CD4-positive, alpha-beta memory T cell (primary cell): ENCODE measurements at regions not wholly inside any gene's neighbourhood (a gene's known extent, or its start where the extent isn't known, plus 50 kb on each side); places are given as distances from the start of the nearest gene placed in this dataset.

Source experiments
- CTCF ChIA-PET: fragments of 350-600 bp; sonication (Branson Sonifier 250); formaldehyde crosslinking; loops from one replicate; lab custom pipeline; 2021; ENCODE audit warnings: inconsistent platforms; ENCODE audit not compliant: partially characterized antibody; lab: Charles Lee
- POLR2A ChIA-PET: fragments of 350-600 bp; sonication (Branson Sonifier 250); formaldehyde crosslinking; loops from one replicate; lab custom pipeline; 2021; ENCODE audit not compliant: partially characterized antibody; lab: Charles Lee
- DNase-seq, 5 donors: peaks; one replicate each; pipeline versions ENCODE4 v3.0.0 to v3.0.0-alpha.2; 2020 to 2022; ENCODE audit warnings: mixed read lengths in 1 of 5
- H3K27ac ChIP-seq: one replicate; pipeline ENCODE4 v1.7.0; 2013; ENCODE audit warnings: low read depth, low read length
- H3K27me3 ChIP-seq: 2 replicates; pipeline ENCODE4 v1.7.0; 2013; ENCODE audit warnings: mild to moderate bottlenecking, low read length, moderate library complexity; ENCODE audit not compliant: insufficient read depth
- H3K36me3 ChIP-seq: 2 replicates; pipeline ENCODE4 v1.7.0; 2013; ENCODE audit warnings: mild to moderate bottlenecking, low read length, moderate library complexity; ENCODE audit not compliant: insufficient read depth
- H3K4me1 ChIP-seq: 2 replicates; pipeline ENCODE4 v1.7.0; 2013; ENCODE audit warnings: mild to moderate bottlenecking, low read length, moderate library complexity; ENCODE audit not compliant: insufficient read depth
- H3K4me3 ChIP-seq, 2 donors: one replicate each; pipeline ENCODE4 v1.7.0; 2013; ENCODE audit warnings: low read length in 2 of 2, mild to moderate bottlenecking in 1 of 2
- H3K9me3 ChIP-seq, 2 donors: one replicate each; pipeline ENCODE4 v1.7.0; 2013; ENCODE audit warnings: low read length in 2 of 2, control low read depth in 1 of 2; ENCODE audit not compliant: control insufficient read depth in 1 of 2
- H3K27ac Mint-ChIP-seq, 7 donors: one replicate each; pipeline ENCODE4 v1.8.0; 2020 to 2021; ENCODE audit warnings: mixed read lengths in 7 of 7, mild to moderate bottlenecking in 6 of 7, inconsistent platforms in 3 of 7, moderate library complexity in 3 of 7
- H3K27me3 Mint-ChIP-seq, 2 donors: one replicate each; pipeline ENCODE4 v1.8.0; 2020 to 2021; ENCODE audit warnings: mixed read lengths in 2 of 2
- H3K36me3 Mint-ChIP-seq, 2 donors: one replicate each; pipeline ENCODE4 v1.8.0; 2020 to 2021; ENCODE audit warnings: mixed read lengths in 2 of 2, inconsistent platforms in 1 of 2, mild to moderate bottlenecking in 1 of 2
- H3K4me1 Mint-ChIP-seq, 4 donors: one replicate each; pipeline ENCODE4 v1.8.0; 2020 to 2021; ENCODE audit warnings: mixed read lengths in 4 of 4, mild to moderate bottlenecking in 1 of 4
- H3K4me3 Mint-ChIP-seq, 8 donors: one replicate each; pipeline ENCODE4 v1.8.0; 2020 to 2021; ENCODE audit warnings: mixed read lengths in 8 of 8, mild to moderate bottlenecking in 7 of 8, moderate library complexity in 6 of 8, inconsistent platforms in 3 of 8
- H3K9me3 Mint-ChIP-seq, 8 donors: one replicate each; pipeline ENCODE4 v1.8.0; 2020 to 2021; ENCODE audit warnings: mixed read lengths in 8 of 8, mild to moderate bottlenecking in 5 of 8, inconsistent platforms in 3 of 8, moderate library complexity in 1 of 8
- intact Hi-C: fragments of 100-400 bp; cut with micrococcal nuclease; formaldehyde crosslinking; loops from one replicate; pipeline ENCODE4 v1.15.1; 2023

DNA sequence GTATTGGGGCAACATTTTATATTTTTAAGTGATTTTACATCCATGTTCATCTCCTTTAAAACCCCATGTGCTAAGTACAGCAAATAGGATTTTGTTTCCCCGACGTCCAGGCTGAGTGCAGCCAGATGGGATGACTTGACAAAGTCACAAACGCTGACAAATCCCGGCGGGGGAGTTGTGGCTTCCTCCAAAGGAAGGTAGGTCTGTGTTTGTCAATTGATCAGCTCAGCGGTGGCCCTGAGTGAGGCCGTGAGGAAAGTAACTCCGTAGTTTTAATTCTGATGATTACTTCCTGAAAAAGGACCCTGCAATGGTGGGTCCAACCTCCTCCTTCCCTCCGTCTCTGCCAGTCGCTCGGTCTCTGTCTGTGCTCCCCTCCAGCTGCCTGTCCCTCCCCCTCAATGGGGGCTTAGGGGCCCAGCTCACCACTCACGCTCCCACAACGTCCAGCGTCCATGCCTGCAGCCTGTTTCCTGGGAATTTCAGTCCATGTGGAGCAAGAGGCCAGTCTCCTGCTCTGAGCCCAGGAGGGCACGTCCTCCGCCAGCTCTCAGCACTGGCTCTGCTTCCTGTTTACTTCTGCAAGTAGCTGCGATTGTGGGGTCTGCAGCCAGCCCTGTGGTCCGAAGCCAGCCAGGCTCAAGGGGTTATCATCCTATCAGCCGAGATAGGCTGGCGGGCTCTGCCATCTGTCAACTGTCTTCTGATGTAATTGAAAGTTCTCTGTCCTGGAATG, 209.4 kb upstream of the FOXF1 start:
- Histone ChIP-seq H3K4me3 (no peak overlapping the region), H3K27ac (no peak overlapping the region), H3K36me3 (no peaks in the 10 kb centered on the region), H3K9me3 (no peaks in the 10 kb centered on the region), H3K27me3 (no peaks in the 10 kb centered on the region), H3K4me1 (no peaks in the 10 kb centered on the region)
- no peaks in the 10 kb centered on the region for H3K36me3 Mint-ChIP-seq
- intact Hi-C loops, result no loop called here
- DNase-seq, result no peak
- H3K27ac Mint-ChIP-seq, result no peak overlapping the region
- peaks cover 0 to 4% (median 0%) of the 10 kb centered on the region in 8 donors for H3K9me3 Mint-ChIP-seq
- H3K4me3 Mint-ChIP-seq, result no peak overlapping the region
- peaks cover 0 to 3% (median 0%) of the 10 kb centered on the region in 4 donors for H3K4me1 Mint-ChIP-seq
- peaks cover 37 to 38% of the 10 kb centered on the region in 2 donors for H3K27me3 Mint-ChIP-seq
- ChIA-PET CTCF (no interaction called here), POLR2A (no interaction called here)

GRCh38 chr16:86302421-86303109, 207.8 kb upstream of the FOXF1 start:
- peak overlapping the region in 1 of 7 donors; percentile 56 for H3K27ac Mint-ChIP-seq
- intact Hi-C loops, result no loop called here
- no peak overlapping the region for H3K4me3 Mint-ChIP-seq
- no peaks in the 10 kb centered on the region for H3K27me3 ChIP-seq
- ChIA-PET POLR2A (no interaction called here), CTCF (no interaction called here)
- H3K36me3 Mint-ChIP-seq, result no peaks in the 10 kb centered on the region
- no peak overlapping the region for H3K4me3 ChIP-seq
- H3K36me3 ChIP-seq, result no peaks in the 10 kb centered on the region
- no peaks in the 10 kb centered on the region for H3K4me1 ChIP-seq
- DNase-seq, result no peak
- H3K9me3 ChIP-seq, result no peaks in the 10 kb centered on the region
- peaks cover 0 to 3% (median 0%) of the 10 kb centered on the region in 4 donors for H3K4me1 Mint-ChIP-seq
- H3K27ac ChIP-seq, result no peak overlapping the region
- H3K27me3 Mint-ChIP-seq, result peaks cover 31 to 32% of the 10 kb centered on the region in 2 donors
- peaks cover 0 to 2% (median 0%) of the 10 kb centered on the region in 8 donors for H3K9me3 Mint-ChIP-seq

DNA sequence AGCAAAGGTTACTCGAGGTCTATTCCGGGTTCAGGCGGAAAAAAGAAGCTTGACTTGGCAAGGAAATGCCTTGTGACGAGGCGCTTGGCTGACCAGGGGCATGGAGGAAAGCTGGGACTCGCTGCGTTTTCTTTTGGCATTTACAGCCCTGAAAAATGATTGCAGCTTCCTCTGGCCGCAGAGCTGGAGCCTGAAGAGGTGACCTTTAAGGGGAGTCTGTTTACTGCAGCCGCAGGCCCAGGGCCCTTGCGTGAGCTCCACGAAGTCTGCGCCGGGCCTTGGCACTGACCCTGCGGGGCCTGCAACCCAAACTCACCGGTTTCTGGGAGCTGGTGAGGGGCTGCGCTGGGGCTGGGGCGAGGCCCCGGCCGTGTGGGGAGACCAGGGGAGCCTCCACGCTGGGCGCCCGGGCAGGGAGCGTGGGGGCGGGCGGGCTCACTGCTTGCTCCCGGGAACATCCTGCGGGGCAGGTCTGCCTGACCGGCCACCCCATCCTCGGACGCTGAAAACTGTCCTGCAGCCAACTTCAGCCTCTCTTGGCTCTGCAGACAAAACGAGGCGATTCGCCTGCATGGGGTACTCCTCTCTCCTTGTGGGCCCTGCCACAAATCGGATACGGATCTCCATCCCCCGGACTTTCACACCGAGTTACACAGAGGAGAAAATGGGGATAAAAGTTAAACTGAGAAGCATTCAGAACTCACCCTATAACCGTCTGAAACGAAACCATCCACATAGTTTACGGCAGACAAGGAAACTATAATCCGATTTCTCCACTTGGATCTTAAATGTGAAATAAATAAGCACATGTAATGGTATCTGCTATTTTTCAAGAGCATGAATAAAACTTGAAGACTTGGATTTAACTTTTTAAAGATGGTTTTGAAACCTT, 206.3 kb upstream of the FOXF1 start:
- ChIA-PET POLR2A (no interaction called here), CTCF (no interaction called here)
- peaks cover 18 to 25% of the 10 kb centered on the region in 2 donors for H3K27me3 Mint-ChIP-seq
- Histone ChIP-seq H3K27ac (no peak overlapping the region), H3K4me1 (no peaks in the 10 kb centered on the region), H3K27me3 (no peaks in the 10 kb centered on the region), H3K36me3 (no peaks in the 10 kb centered on the region), H3K4me3 (no peak overlapping the region), H3K9me3 (no peaks in the 10 kb centered on the region)
- no peak overlapping the region for H3K27ac Mint-ChIP-seq
- no peaks in the 10 kb centered on the region for H3K36me3 Mint-ChIP-seq
- H3K4me3 Mint-ChIP-seq, result no peak overlapping the region
- peaks cover 0 to 3% (median 0%) of the 10 kb centered on the region in 4 donors for H3K4me1 Mint-ChIP-seq
- H3K9me3 Mint-ChIP-seq, result peaks cover 0 to 2% (median 0%) of the 10 kb centered on the region in 8 donors
- intact Hi-C loops, result no loop called here
- no peak for DNase-seq

DNA sequence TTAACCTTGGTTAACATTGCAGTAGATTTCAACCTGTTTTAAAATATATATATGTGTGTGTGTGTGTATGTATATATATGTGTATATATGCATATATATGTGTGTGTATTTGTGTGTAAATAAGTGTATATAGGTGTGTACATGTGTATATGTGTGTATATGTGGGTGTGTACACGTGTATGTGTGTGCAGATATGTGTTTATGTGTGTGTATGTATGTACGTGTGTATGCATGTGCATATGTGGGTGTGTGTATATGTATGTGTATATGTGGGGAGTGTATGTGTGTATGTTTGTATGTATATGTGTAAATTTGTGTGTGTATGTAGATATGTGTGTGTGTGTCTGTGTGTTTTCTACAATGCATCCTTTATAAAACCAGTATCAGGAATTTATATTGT, 205.5 kb upstream of the FOXF1 start:
- peaks cover 14 to 22% of the 10 kb centered on the region in 2 donors for H3K27me3 Mint-ChIP-seq
- no peak overlapping the region for H3K4me3 Mint-ChIP-seq

DNA sequence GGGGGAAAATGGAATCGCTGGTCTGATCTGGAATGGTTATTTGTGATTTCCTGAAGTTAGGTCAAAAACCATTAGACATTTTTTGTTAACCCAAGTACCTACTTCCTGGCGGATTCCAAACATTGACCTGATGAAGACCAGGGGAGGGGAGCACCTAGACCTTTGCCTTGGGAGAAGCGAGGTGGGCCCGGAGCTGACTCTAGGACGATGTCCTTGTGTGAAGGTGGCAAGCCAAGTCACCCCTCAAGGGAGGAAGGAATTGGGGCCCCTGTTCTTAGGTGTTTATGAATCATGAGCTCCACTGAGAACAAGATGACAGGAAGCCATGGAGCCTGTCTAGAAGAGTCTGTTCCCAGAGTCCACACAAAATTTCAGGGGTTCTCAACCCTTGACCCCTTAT, 204.9 kb upstream of the FOXF1 start:
- Mint-ChIP-seq H3K9me3 (peaks cover 0 to 2% (median 0%) of the 10 kb centered on the region in 8 donors), H3K36me3 (no peaks in the 10 kb centered on the region), H3K27ac (no peak overlapping the region), H3K4me1 (peaks cover 0 to 3% (median 0%) of the 10 kb centered on the region in 4 donors), H3K27me3 (peaks cover 11 to 18% of the 10 kb centered on the region in 2 donors), H3K4me3 (no peak overlapping the region)
- intact Hi-C loops, result no loop called here
- Histone ChIP-seq H3K27me3 (no peaks in the 10 kb centered on the region), H3K9me3 (no peaks in the 10 kb centered on the region), H3K36me3 (no peaks in the 10 kb centered on the region), H3K4me3 (no peak overlapping the region), H3K4me1 (no peaks in the 10 kb centered on the region), H3K27ac (no peak overlapping the region)
- POLR2A ChIA-PET, result no interaction called here
- DNase-seq, result no peak
- CTCF ChIA-PET, result no interaction called here

More for the DNA sequence above, 205.5 kb upstream of the FOXF1 start:
- ChIA-PET CTCF (no interaction called here), POLR2A (no interaction called here)
- no peaks in the 10 kb centered on the region for H3K9me3 ChIP-seq
- DNase-seq, result no peak
- H3K36me3 ChIP-seq, result no peaks in the 10 kb centered on the region
- H3K4me3 ChIP-seq, result no peak overlapping the region
- H3K4me1 ChIP-seq, result no peaks in the 10 kb centered on the region
- H3K27ac Mint-ChIP-seq, result no peak overlapping the region
- peaks cover 0 to 3% (median 0%) of the 10 kb centered on the region in 4 donors for H3K4me1 Mint-ChIP-seq
- intact Hi-C loops, result no loop called here
- H3K27ac ChIP-seq, result no peak overlapping the region
- no peaks in the 10 kb centered on the region for H3K27me3 ChIP-seq
- no peaks in the 10 kb centered on the region for H3K36me3 Mint-ChIP-seq
- peaks cover 0 to 2% (median 0%) of the 10 kb centered on the region in 8 donors for H3K9me3 Mint-ChIP-seq

GRCh38 chr16:86306011-86306644, 204.2 kb upstream of the FOXF1 start:
- ChIA-PET CTCF (no interaction called here), POLR2A (no interaction called here)
- Mint-ChIP-seq H3K9me3 (peaks cover 0 to 2% (median 0%) of the 10 kb centered on the region in 8 donors), H3K4me1 (peaks cover 0 to under 1% (median 0%) of the 10 kb centered on the region in 4 donors), H3K36me3 (no peaks in the 10 kb centered on the region), H3K4me3 (no peak overlapping the region), H3K27ac (no peak overlapping the region), H3K27me3 (peaks cover 8 to 18% of the 10 kb centered on the region in 2 donors)
- Histone ChIP-seq H3K36me3 (no peaks in the 10 kb centered on the region), H3K9me3 (no peaks in the 10 kb centered on the region), H3K27me3 (no peaks in the 10 kb centered on the region), H3K4me3 (no peak overlapping the region), H3K4me1 (no peaks in the 10 kb centered on the region), H3K27ac (no peak overlapping the region)
- intact Hi-C loops, result no loop called here
- no peak for DNase-seq
